ENCODE measurements at regions not wholly inside any gene's neighbourhood (a gene's known extent, or its start where the extent isn't known, plus 50 kb on each side); places are given as distances from the start of the nearest gene placed in this dataset.

- peak; percentile 24 for FAIRE-seq
- TF ChIP-seq POLR2AphosphoS5 (IDR thresholded peaks at IDR 0.05; ENCODE audit: low read depth, low read length) (no peak), TAF1 (IDR thresholded peaks at IDR 0.05; ENCODE audit: borderline replicate concordance, low read depth, low read length) (no peak), POLR2A (IDR thresholded peaks at IDR 0.05; ENCODE audit: low read depth, low read length) (no peak)
- DNase-seq (ENCODE audit: insufficient read length) = no peak
Observed at GRCh38 chrX:109844986-109845385, 111.9 kb upstream of the ACSL4 start.

GRCh38 chrX:109845996-109846395 lies 112.9 kb upstream of the ACSL4 start:
- DNase-seq (ENCODE audit: insufficient read length) = no peak
- FAIRE-seq = no peak
- TF ChIP-seq POLR2A (IDR thresholded peaks at IDR 0.05; ENCODE audit: low read depth, low read length) = no peak
- no peak for TF ChIP-seq POLR2AphosphoS5 (IDR thresholded peaks at IDR 0.05; ENCODE audit: low read depth, low read length)
- TF ChIP-seq TAF1 (IDR thresholded peaks at IDR 0.05; ENCODE audit: borderline replicate concordance, low read depth, low read length) = no peak

- DNase-seq (ENCODE audit: insufficient read length) (no peak), FAIRE-seq (no peak)
- no peak for TF ChIP-seq POLR2AphosphoS5 (IDR thresholded peaks at IDR 0.05; ENCODE audit: low read depth, low read length)
- no peak for TF ChIP-seq POLR2A (IDR thresholded peaks at IDR 0.05; ENCODE audit: low read depth, low read length)
- TF ChIP-seq TAF1 (IDR thresholded peaks at IDR 0.05; ENCODE audit: borderline replicate concordance, low read depth, low read length) = no peak
Observed at GRCh38 chrX:109847257-109848187, 114.5 kb upstream of the ACSL4 start.

- no peak for TF ChIP-seq POLR2A (IDR thresholded peaks at IDR 0.05; ENCODE audit: low read depth, low read length)
- TF ChIP-seq POLR2AphosphoS5 (IDR thresholded peaks at IDR 0.05; ENCODE audit: low read depth, low read length) = no peak
- no peak for TF ChIP-seq TAF1 (IDR thresholded peaks at IDR 0.05; ENCODE audit: borderline replicate concordance, low read depth, low read length)
- DNase-seq (ENCODE audit: insufficient read length) (no peak), FAIRE-seq (no peak)
Observed at GRCh38 chrX:109848461-109849050, 115.5 kb upstream of the ACSL4 start.

- FAIRE-seq = no peak
- TF ChIP-seq POLR2AphosphoS5 (IDR thresholded peaks at IDR 0.05; ENCODE audit: low read depth, low read length) (no peak), TAF1 (IDR thresholded peaks at IDR 0.05; ENCODE audit: borderline replicate concordance, low read depth, low read length) (no peak), POLR2A (IDR thresholded peaks at IDR 0.05; ENCODE audit: low read depth, low read length) (no peak)
- DNase-seq (ENCODE audit: insufficient read length) = no peak
Observed at GRCh38 chrX:109854096-109854495, 121.0 kb upstream of the ACSL4 start.

- peak; percentile 62 for FAIRE-seq
- TF ChIP-seq POLR2AphosphoS5 (IDR thresholded peaks at IDR 0.05; ENCODE audit: low read depth, low read length) (no peak), TAF1 (IDR thresholded peaks at IDR 0.05; ENCODE audit: borderline replicate concordance, low read depth, low read length) (no peak), POLR2A (IDR thresholded peaks at IDR 0.05; ENCODE audit: low read depth, low read length) (no peak)
- DNase-seq (ENCODE audit: insufficient read length) = no peak
Observed at GRCh38 chrX:109855501-109855900, 122.4 kb upstream of the ACSL4 start.

GRCh38 chrX:109856974-109857373 lies 123.9 kb upstream of the ACSL4 start:
- TF ChIP-seq POLR2AphosphoS5 (IDR thresholded peaks at IDR 0.05; ENCODE audit: low read depth, low read length) (no peak), TAF1 (IDR thresholded peaks at IDR 0.05; ENCODE audit: borderline replicate concordance, low read depth, low read length) (no peak), POLR2A (IDR thresholded peaks at IDR 0.05; ENCODE audit: low read depth, low read length) (no peak)
- DNase-seq (ENCODE audit: insufficient read length) = no peak
- FAIRE-seq = peak; percentile 78

- no peak for DNase-seq (ENCODE audit: insufficient read length)
- FAIRE-seq = no peak
- no peak for TF ChIP-seq POLR2AphosphoS5 (IDR thresholded peaks at IDR 0.05; ENCODE audit: low read depth, low read length)
Observed at GRCh38 chrX:109857584-109858228, 124.6 kb upstream of the ACSL4 start.

GRCh38 chrX:109858602-109859341 lies 125.7 kb upstream of the ACSL4 start:
- FAIRE-seq (no peak), DNase-seq (ENCODE audit: insufficient read length) (no peak)
- no peak for TF ChIP-seq POLR2AphosphoS5 (IDR thresholded peaks at IDR 0.05; ENCODE audit: low read depth, low read length)

GRCh38 chrX:109859651-109860050 lies 126.6 kb upstream of the ACSL4 start:
- no peak for FAIRE-seq
- no peak for DNase-seq (ENCODE audit: insufficient read length)
- TF ChIP-seq TAF1 (IDR thresholded peaks at IDR 0.05; ENCODE audit: borderline replicate concordance, low read depth, low read length) (no peak), POLR2A (IDR thresholded peaks at IDR 0.05; ENCODE audit: low read depth, low read length) (no peak), POLR2AphosphoS5 (IDR thresholded peaks at IDR 0.05; ENCODE audit: low read depth, low read length) (no peak)

- FAIRE-seq = no peak
- DNase-seq (ENCODE audit: insufficient read length) = no peak
- TF ChIP-seq POLR2AphosphoS5 (IDR thresholded peaks at IDR 0.05; ENCODE audit: low read depth, low read length) (no peak), TAF1 (IDR thresholded peaks at IDR 0.05; ENCODE audit: borderline replicate concordance, low read depth, low read length) (no peak), POLR2A (IDR thresholded peaks at IDR 0.05; ENCODE audit: low read depth, low read length) (no peak)
Observed at GRCh38 chrX:109862433-109862832, 129.4 kb upstream of the ACSL4 start.

Data from GM12892 (cell line).